B cell (primary cell): ENCODE measurements at regions not wholly inside any gene's neighbourhood (a gene's known extent, or its start where the extent isn't known, plus 50 kb on each side); places are given as distances from the start of the nearest gene placed in this dataset.

Experiments
- CTCF ChIP-seq: fragments of 200-600 bp; IDR thresholded peaks from one replicate; pipeline ENCODE4 v1.8.0; 2022; ENCODE audit warnings: antibody characterized with exemption, mild to moderate bottlenecking
- EZH2 ChIP-seq: IDR thresholded peaks from 2 replicates; pipeline ENCODE4 v1.6.1; 2012; ENCODE audit warnings: borderline replicate concordance, low read depth, mild to moderate bottlenecking, moderate library complexity, low read length; ENCODE audit not compliant: insufficient read depth, poor library complexity, severe bottlenecking

- TF ChIP-seq CTCF = no peak
- no peak for TF ChIP-seq EZH2
Observed at GRCh38 chr1:81430236-81430938, 370.3 kb upstream of the ADGRL2 start.
